GM23338 (cell line): ENCODE measurements at regions not wholly inside any gene's neighbourhood (a gene's known extent, or its start where the extent isn't known, plus 50 kb on each side); places are given as distances from the start of the nearest gene placed in this dataset.

Experiments
- ATAC-seq: fragments of 200-7000 bp; cut with Tn5 transposase; 3 replicates; pipeline ENCODE4 v1.9.1; 2020
- DNase-seq: peaks from one replicate; pipeline ENCODE4 v3.0.0-alpha.2; 2015; ENCODE audit warnings: low spot score
- H2AFZ ChIP-seq: fragments of 200-600 bp; sonication (generic); 2 replicates; pipeline ENCODE4 v1.8.0; 2016; ENCODE audit warnings: antibody characterized with exemption, mild to moderate bottlenecking, moderate library complexity
- H3F3A ChIP-seq: fragments of 200-600 bp; sonication (generic); replicated peaks from 2 replicates; pipeline ENCODE4 v1.8.0; 2017; ENCODE audit warnings: antibody characterized with exemption, mixed run types, low read depth
- H3K27ac ChIP-seq: fragments of 200-600 bp; sonication (generic); 2 replicates; pipeline ENCODE4 v1.6.1; 2016; ENCODE audit warnings: low read depth
- H3K27me3 ChIP-seq: fragments of 200-600 bp; sonication (generic); 2 replicates; pipeline ENCODE4 v1.8.0; 2016; ENCODE audit warnings: mild to moderate bottlenecking, mixed run types, moderate library complexity; ENCODE audit not compliant: insufficient read depth
- H3K36me3 ChIP-seq: fragments of 200-600 bp; sonication (generic); 2 replicates; pipeline ENCODE4 v1.8.0; 2016; ENCODE audit warnings: mild to moderate bottlenecking; ENCODE audit not compliant: insufficient read depth
- H3K4me1 ChIP-seq: fragments of 200-600 bp; sonication (generic); 2 replicates; pipeline ENCODE4 v1.8.0; 2016; ENCODE audit warnings: mild to moderate bottlenecking, moderate library complexity; ENCODE audit not compliant: insufficient read depth
- H3K4me2 ChIP-seq: fragments of 200-600 bp; sonication (generic); 2 replicates; pipeline ENCODE4 v1.7.1; 2017; ENCODE audit warnings: mixed run types
- H3K4me3 ChIP-seq: fragments of 200-600 bp; sonication (generic); 2 replicates; pipeline ENCODE4 v1.6.1; 2016; ENCODE audit warnings: mixed run types
- H3K79me2 ChIP-seq: fragments of 200-600 bp; sonication (generic); replicated peaks from 2 replicates; pipeline ENCODE4 v1.8.0; 2017; ENCODE audit warnings: mild to moderate bottlenecking; ENCODE audit not compliant: insufficient read depth
- H3K9me2 ChIP-seq: fragments of 200-600 bp; sonication (generic); 2 replicates; pipeline ENCODE4 v1.8.0; 2017; ENCODE audit not compliant: insufficient read depth
- H4K20me1 ChIP-seq: fragments of 200-600 bp; sonication (generic); replicated peaks from 2 replicates; pipeline ENCODE4 v1.8.0; 2017; ENCODE audit warnings: mild to moderate bottlenecking; ENCODE audit not compliant: insufficient read depth
- H3K27ac Mint-ChIP-seq: 2 replicates; pipeline ENCODE4 v1.8.0; 2020; ENCODE audit warnings: inconsistent platforms, mild to moderate bottlenecking, moderate library complexity, mixed read lengths
- H3K27me3 Mint-ChIP-seq: 3 replicates; pipeline ENCODE4 v1.8.0; 2022; ENCODE audit warnings: low read depth, mild to moderate bottlenecking, moderate library complexity, mixed read lengths, inconsistent platforms; ENCODE audit not compliant: insufficient read depth, poor library complexity
- H3K36me3 Mint-ChIP-seq: 3 replicates; pipeline ENCODE4 v1.8.0; 2021; ENCODE audit warnings: low read depth, mild to moderate bottlenecking, inconsistent platforms, moderate library complexity, mixed read lengths
- H3K4me1 Mint-ChIP-seq: 3 replicates; pipeline ENCODE4 v1.8.0; 2020; ENCODE audit warnings: mild to moderate bottlenecking, inconsistent platforms, mixed read lengths
- H3K4me3 Mint-ChIP-seq: 3 replicates; pipeline ENCODE4 v1.8.0; 2021; ENCODE audit warnings: moderate library complexity, mild to moderate bottlenecking, inconsistent platforms, mixed read lengths
- H3K9me3 Mint-ChIP-seq: 3 replicates; pipeline ENCODE4 v1.8.0; 2020; ENCODE audit warnings: moderate library complexity, mild to moderate bottlenecking, inconsistent platforms, mixed read lengths
- CREB1 ChIP-seq: fragments of 250-450 bp; sonication (Bioruptor Pico); IDR thresholded peaks from 2 replicates; pipeline ENCODE4 v1.5.0; 2020; ENCODE audit warnings: low read depth, mild to moderate bottlenecking, moderate library complexity
- CTCF ChIP-seq, 2 experiments: fragments of 200-600 bp in 1 of 2; sonication (generic) in 1 of 2; conservative IDR thresholded peaks; 2 replicates each; pipeline versions ENCODE4 v1.5.1 to v1.6.1; 2016 to 2017; ENCODE audit warnings: antibody characterized with exemption in 2 of 2, low read depth in 2 of 2, mild to moderate bottlenecking in 2 of 2, moderate library complexity in 1 of 2
- ETS1 ChIP-seq: IDR thresholded peaks from 2 replicates; pipeline ENCODE4 v1.6.1; 2016; ENCODE audit warnings: antibody characterized with exemption
- EZH2 ChIP-seq: fragments of 200-600 bp; sonication (generic); IDR thresholded peaks from one replicate; pipeline ENCODE4 v1.8.0; 2017; ENCODE audit warnings: antibody characterized with exemption, mild to moderate bottlenecking, low read depth; ENCODE audit not compliant: unreplicated experiment
- EZH2phosphoT487 ChIP-seq: fragments of 200-600 bp; sonication (generic); IDR thresholded peaks from one replicate; pipeline ENCODE4 v1.8.1; 2018; ENCODE audit warnings: antibody characterized with exemption; ENCODE audit not compliant: unreplicated experiment
- JUNB ChIP-seq: IDR thresholded peaks from one replicate; pipeline ENCODE4 v1.6.1; 2016; ENCODE audit warnings: antibody characterized with exemption; ENCODE audit not compliant: unreplicated experiment
- NANOG ChIP-seq: IDR thresholded peaks from 2 replicates; pipeline ENCODE4 v1.6.1; 2016; ENCODE audit warnings: antibody characterized with exemption, borderline replicate concordance
- POLR2AphosphoS5 ChIP-seq: IDR thresholded peaks from 2 replicates; pipeline ENCODE4 v1.6.1; 2016; ENCODE audit warnings: antibody characterized with exemption, low read depth
- REST ChIP-seq: IDR thresholded peaks from one replicate; pipeline ENCODE4 v1.6.1; 2018; ENCODE audit warnings: antibody characterized with exemption; ENCODE audit not compliant: unreplicated experiment
- STAT1 ChIP-seq: IDR thresholded peaks from one replicate; pipeline ENCODE4 v1.6.1; 2016; ENCODE audit warnings: antibody characterized with exemption; ENCODE audit not compliant: unreplicated experiment
- ZNF114 ChIP-seq: fragments of 250-450 bp; sonication (Bioruptor Pico); IDR thresholded peaks from 2 replicates; pipeline ENCODE4 v1.5.0; 2020; ENCODE audit warnings: mild to moderate bottlenecking, moderate library complexity
- ZNF331 ChIP-seq: fragments of 250-450 bp; sonication (Bioruptor Pico); IDR thresholded peaks from 2 replicates; pipeline ENCODE4 v1.5.0; 2020; ENCODE audit warnings: low read depth, mild to moderate bottlenecking, moderate library complexity
- ZNF462 ChIP-seq: fragments of 250-450 bp; sonication (Bioruptor Pico); IDR thresholded peaks from 2 replicates; pipeline ENCODE4 v1.5.0; 2020; ENCODE audit warnings: mild to moderate bottlenecking, moderate library complexity

GRCh38 chr2:65508225-65508624, 75.8 kb upstream of the SPRED2 start:
- H3K9me2 ChIP-seq: no peaks in the 10 kb centered on the region
- H4K20me1 ChIP-seq: no peaks in the 10 kb centered on the region
- peaks cover 3% of the 10 kb centered on the region for H3K27me3 Mint-ChIP-seq
- H3F3A ChIP-seq: no peaks in the 10 kb centered on the region
- H2AFZ ChIP-seq: no peak overlapping the region
- H3K4me3 ChIP-seq: no peak overlapping the region
- no peak overlapping the region for H3K4me2 ChIP-seq
- H3K27me3 ChIP-seq: no peaks in the 10 kb centered on the region
- H3K27ac ChIP-seq: no peak overlapping the region
- H3K4me1 Mint-ChIP-seq: peaks cover 16% of the 10 kb centered on the region
- H3K27ac Mint-ChIP-seq: no peak overlapping the region
- H3K36me3 Mint-ChIP-seq: no peaks in the 10 kb centered on the region
- H3K9me3 Mint-ChIP-seq: no peaks in the 10 kb centered on the region
- no peak for TF ChIP-seq EZH2phosphoT487
- no peak for TF ChIP-seq ZNF331 (CRISPR knock-in tag)
- no peak for TF ChIP-seq CTCF (conservative IDR thresholded peaks at IDR 0.05; ENCODE audit: low read depth in 2 of 2)
- TF ChIP-seq NANOG: no peak
- TF ChIP-seq ETS1: no peak
- no peak for TF ChIP-seq REST
- TF ChIP-seq CREB1 (CRISPR knock-in tag): no peak
- no peak for TF ChIP-seq JUNB
- no peak for TF ChIP-seq POLR2AphosphoS5
- TF ChIP-seq ZNF114 (CRISPR knock-in tag): no peak
- TF ChIP-seq STAT1: no peak
- TF ChIP-seq ZNF462 (CRISPR knock-in tag): no peak
- TF ChIP-seq EZH2: no peak
- H3K36me3 ChIP-seq: no peaks in the 10 kb centered on the region
- ATAC-seq (no peak), DNase-seq (no peak)
- no peaks in the 10 kb centered on the region for H3K79me2 ChIP-seq
- H3K4me1 ChIP-seq: peaks cover 7% of the 10 kb centered on the region; the same call in 1 of the 2 replicates
- no peak overlapping the region for H3K4me3 Mint-ChIP-seq
